AG09319 (cell line): ENCODE measurements at regions not wholly inside any gene's neighbourhood (a gene's known extent, or its start where the extent isn't known, plus 50 kb on each side); places are given as distances from the start of the nearest gene placed in this dataset.

ENCODE experiments used
- DNase-seq: peaks from one replicate; pipeline ENCODE4 v3.0.0-alpha.2; 2010; ENCODE audit warnings: low read depth; ENCODE audit errors: extremely low read depth
- CTCF ChIP-seq: IDR thresholded peaks from 2 replicates; pipeline ENCODE4 v1.5.1; 2011; ENCODE audit warnings: low read depth, mild to moderate bottlenecking, inconsistent platforms, low read length, moderate library complexity

- TF ChIP-seq CTCF = no peak
- DNase-seq = no peak
Measured at GRCh38 chr10:64523065-64523759, 1002.0 kb downstream of the REEP3 start.

DNA sequence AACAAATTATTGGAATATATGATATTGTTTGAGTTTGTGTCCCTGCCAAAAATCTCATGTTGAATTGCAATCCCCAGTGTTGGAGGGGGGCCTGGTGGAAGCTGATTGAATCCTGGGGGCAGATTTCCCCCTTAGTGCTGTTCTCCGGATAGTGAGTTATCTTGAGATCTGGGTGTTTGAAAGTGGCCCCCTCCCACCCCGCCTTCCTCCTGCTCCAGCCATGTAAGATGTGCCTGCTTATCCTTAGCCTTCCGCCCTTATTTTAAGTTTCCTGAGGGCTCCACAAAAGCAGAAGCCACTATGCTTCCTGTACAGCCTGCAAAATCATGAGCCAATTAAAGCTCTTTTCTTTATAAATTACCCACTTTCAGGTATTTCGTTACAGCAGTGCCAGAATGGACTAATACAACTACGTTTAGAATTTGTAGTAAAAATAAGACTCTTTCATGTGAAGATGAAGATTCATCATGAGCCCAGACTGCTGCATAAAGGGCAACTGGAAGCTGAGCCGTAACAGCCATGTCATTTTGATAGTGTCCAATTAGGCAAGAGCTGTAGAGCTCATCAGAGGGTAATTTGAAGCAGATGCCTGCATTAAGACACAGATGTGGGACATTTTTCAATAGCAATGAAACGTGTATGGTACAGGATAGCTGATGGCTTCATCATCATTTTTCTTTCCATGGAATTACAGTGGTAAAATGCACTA lies 1007.2 kb downstream of the REEP3 start:
- no peak for DNase-seq
- no peak for TF ChIP-seq CTCF

DNA sequence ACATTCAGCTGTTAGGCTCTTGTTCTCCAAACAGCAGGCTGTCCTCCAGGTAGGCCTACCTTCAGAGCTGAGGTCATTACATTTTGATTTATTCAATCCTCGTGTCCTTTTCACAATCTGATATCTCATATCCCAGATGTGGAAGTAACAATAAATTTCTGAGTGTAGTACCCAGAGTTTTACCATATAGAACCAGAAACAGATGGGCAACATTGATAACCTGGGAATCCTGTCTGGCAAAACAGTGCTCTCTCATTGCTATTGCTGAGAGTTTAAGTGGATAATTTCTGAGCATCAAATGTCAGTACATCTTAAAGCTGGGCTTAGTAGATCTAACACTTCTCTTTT lies 1007.8 kb downstream of the REEP3 start:
- no peak for DNase-seq
- TF ChIP-seq CTCF = no peak

DNA sequence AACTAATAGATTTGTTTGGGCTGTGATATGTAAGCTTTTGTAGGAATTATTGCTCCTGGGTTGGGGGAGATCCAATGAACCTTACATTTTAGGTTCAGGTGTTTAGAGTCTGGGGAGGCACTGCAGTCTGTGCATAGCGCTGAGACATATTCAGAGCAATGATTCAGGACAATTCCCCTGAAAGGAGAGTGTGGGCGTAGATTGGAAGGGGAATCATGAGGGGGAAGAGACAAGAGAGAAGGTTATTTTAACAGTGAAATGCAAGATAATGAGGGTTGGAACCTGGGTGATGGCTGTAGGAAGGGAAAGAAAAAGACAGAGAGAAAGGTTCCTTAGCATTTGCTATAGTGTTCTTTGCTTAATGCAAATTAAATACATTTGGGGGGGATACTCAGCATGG lies 1013.4 kb downstream of the REEP3 start:
- no peak for TF ChIP-seq CTCF
- no peak for DNase-seq

DNA sequence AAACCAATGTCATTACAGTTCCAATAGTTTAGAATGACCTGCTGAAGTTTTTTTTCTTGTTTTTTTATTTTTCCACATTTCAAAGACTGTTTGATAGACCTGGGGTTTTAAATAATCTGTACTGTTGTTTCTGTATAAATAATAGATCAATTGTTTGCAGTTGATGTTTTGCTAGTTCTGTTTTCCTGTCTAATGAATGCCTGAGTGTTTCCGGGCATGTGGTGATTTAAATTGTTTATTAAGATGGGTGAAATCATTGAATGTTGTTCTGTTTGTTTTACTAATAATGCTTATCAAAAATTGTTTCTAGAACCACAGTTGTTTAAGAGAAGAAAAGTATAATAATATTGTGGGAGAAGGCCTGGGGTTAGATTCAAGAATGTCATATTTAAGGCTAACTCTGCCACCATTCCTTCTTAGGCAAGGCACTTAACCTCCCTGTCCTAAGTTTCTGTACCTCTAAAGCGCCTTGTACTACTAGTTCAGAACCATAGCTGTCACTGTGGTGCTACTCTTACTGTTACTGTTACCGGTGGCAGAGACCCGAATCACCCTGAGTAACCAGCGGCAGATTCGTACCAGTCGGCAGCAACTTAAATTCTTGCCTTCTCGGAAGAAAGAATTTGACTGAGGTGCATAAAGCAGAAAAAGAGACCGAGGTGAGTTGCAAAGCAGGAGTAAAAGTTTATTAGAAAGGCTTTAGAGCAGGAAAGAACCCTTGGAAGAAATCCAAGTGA lies 1014.1 kb downstream of the REEP3 start:
- DNase-seq = no peak
- TF ChIP-seq CTCF = no peak

DNA sequence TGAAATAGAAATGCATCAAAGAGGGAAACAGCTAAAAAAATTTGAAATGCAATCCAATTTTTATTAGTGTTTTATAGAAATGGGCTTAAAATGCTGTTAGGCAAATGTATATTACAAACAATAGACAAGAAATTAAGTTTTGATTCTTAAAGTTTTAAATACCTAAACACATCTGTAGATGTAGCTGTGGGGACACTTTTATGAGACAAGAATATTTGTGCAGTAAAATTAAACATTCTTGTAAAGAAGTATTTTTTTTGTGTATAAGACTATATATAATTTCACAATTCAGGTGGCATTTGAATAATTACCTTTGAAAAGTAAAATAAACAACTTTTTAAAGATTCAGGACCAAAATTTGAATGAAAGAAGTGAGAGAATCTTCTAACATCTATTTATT lies 1015.9 kb downstream of the REEP3 start:
- no peak for TF ChIP-seq CTCF
- no peak for DNase-seq

- TF ChIP-seq CTCF = no peak
- no peak for DNase-seq
Measured at GRCh38 chr10:64537928-64538327, 1016.7 kb downstream of the REEP3 start.
